ENCODE measurements at regions not wholly inside any gene's neighbourhood (a gene's known extent, or its start where the extent isn't known, plus 50 kb on each side); places are given as distances from the start of the nearest gene placed in this dataset.

DNA sequence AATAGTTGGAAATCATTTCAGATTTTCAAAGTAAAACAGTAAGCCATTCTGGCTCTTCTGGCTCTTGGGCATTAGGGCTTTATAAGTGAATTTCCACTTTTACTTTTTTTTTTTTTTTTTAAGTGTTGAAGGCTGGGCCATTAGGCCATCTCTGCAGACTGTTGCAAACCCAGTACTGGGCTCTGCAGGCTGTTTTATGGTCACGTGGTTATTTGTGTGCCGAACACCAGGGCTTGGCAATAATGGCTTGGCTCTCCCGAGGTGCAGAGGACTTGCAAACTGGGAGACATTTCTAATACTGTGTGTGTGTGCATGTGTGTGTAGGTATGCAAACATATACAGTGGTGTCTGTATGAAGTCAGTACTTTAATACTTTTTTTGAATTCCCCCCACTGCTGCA, 194.9 kb upstream of the CDH5 start:
- DNase-seq (ENCODE audit: low spot score) = no peak

- no peak for DNase-seq (ENCODE audit: low spot score)
Observed at GRCh38 chr16:66170989-66171388, 195.5 kb upstream of the CDH5 start.

DNA sequence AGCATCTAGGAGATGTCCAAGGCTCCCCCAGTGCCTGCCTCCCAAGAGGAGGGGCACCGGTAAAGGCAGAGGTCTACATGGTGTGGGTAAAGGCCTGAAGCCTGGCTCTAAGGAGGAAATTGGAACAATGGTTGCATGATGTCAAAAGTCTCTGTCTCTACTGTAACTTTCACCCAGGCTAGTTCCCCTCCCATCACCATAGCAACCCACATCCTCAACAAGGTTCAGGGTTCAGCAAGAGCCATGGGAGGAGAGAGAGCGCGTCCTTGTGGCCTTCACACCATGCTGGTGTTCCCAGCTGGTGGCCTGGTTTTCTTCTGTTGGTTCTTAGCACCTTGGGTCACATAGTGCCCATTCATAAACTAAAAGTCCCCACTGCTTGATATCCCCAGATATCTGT, 196.7 kb upstream of the CDH5 start:
- no peak for DNase-seq (ENCODE audit: low spot score)

DNA sequence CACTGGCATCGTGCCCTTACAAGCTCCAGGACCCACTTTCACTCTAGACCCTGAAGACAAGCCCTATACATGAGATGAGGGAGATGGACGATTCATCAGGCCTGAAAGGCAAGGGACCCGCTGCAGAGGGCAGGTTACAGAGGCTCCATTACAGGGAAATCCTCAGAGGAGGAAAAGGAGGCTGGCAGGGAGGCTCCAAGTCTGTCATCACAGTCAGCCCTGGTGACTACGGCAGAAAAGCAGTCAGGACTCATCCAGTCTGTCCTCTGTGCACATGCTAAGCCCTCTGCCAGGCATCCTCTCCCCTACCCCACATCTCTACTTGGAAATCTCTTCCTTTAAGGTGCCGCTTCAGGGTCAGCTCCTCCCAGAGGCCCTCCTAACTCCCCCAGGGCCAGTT, 197.7 kb upstream of the CDH5 start:
- DNase-seq (ENCODE audit: low spot score) = no peak

- no peak for DNase-seq (ENCODE audit: low spot score)
Observed at GRCh38 chr16:66167564-66168291, 198.8 kb upstream of the CDH5 start.

- DNase-seq (ENCODE audit: low spot score) = no peak
Observed at GRCh38 chr16:66166490-66166889, 200.0 kb upstream of the CDH5 start.

- DNase-seq (ENCODE audit: low spot score) = no peak
Observed at GRCh38 chr16:66165879-66166278, 200.6 kb upstream of the CDH5 start.

DNA sequence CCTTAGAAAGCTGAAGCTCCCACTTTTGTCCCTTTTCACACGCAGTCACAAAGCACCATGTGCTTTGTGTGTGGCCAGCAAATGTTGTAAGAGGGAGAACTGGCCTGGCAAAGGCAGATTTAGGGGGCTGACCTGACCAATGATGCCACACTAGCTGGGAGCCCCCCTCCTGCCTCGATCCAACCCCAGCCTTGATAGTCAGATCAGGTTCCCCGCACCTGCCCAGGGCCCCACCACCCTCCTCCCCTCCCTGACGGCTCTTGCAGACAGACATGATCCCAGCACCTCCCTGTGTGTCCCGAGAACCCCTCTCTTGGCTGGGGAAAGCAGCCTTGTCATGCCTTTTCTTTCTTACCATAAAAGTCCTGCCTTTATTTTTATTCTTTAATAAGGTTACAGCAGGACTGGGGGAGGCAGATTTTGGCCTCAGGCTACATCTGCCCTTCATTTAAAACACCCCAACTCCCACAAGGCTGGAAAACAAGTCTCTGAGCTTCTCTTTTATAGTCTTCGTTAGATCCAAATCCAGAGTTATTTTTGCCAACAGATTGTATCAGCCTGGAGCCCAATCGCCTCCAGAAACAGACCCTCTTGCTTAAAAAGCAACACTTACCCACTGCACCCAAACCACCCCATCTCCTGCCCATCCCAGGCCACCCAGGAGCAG, 201.8 kb upstream of the CDH5 start:
- no peak for DNase-seq (ENCODE audit: low spot score)

DNA sequence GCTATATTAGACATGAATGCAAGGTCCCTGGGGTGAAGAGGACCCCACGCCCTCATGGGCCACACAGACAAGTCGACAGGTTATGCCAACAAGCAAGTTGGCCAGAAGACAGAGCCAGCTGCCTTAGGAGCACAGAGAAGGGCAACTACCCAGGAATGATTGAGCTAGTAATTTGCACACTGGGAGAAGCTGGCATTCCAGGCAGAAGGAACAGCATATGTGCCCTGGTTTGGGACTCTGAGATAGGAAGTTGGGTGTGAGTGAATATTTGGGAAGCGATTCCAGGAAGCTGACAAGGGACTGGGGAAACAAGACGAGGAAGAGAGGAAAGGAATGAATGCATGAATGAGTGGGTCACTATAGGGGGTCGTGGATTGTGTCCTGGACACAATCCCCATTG, 203.7 kb upstream of the CDH5 start:
- no peak for DNase-seq (ENCODE audit: low spot score)

DNA sequence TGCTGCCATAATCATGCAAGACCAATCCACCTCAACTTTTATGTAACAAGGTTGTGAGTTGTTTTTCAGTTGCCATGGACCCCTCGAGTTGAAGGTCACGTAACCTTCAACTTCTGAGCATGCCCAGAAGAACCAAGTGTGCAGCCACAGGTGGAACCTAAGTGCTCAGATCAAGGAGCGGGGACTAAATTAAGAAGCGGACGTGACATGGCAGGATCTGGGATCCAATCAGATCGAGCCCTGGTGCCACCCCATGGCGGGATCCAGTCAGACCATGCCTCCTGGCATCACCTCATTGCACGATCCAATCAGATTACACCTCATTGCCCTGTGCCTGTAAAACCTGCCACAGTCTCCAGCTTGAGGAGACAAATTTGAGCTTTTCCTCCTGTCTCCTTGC, 204.5 kb upstream of the CDH5 start:
- DNase-seq (ENCODE audit: low spot score) = no peak

DNA sequence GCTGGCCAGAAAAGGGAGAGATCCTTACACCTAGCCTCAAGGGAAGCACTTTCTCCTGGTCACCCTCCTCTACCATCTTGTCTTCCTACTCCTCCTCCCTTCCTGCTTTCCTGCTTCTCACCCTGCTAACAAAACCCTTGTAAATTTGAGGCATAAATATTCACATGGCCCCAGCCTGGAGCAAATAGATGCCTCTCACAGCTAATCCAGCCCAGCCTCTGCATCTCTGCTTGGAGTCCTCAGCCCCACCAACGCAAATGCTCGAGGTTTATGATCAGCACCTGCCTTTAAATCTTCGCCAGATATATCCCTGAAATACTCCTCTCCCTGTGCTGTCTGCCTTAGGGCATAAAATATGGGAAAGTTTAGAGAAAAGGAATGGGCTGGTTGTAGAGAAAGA, 205.2 kb upstream of the CDH5 start:
- no peak for DNase-seq (ENCODE audit: low spot score)

GRCh38 chr16:66159987-66160386, 206.5 kb upstream of the CDH5 start:
- DNase-seq (ENCODE audit: low spot score) = no peak

DNA sequence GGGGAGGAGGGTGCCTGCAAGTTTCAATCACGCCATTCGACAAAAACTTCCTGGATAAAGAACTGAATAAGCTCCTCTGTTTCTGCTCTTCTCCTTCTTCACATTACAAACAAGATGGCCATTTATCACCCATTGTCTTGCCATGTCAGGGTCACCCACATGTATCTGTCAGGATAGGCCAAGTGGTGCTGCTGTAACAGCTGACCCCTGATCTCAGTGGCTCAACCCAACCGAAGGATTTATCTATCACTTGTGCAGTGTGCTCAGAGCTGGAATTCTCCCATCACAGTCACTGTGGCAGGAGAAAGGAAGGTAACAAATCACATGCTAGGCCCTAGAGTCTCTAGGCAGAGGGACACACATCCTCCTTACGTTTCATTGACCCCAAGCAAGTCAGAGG, 210.0 kb upstream of the CDH5 start:
- no peak for DNase-seq (ENCODE audit: low spot score)

DNA sequence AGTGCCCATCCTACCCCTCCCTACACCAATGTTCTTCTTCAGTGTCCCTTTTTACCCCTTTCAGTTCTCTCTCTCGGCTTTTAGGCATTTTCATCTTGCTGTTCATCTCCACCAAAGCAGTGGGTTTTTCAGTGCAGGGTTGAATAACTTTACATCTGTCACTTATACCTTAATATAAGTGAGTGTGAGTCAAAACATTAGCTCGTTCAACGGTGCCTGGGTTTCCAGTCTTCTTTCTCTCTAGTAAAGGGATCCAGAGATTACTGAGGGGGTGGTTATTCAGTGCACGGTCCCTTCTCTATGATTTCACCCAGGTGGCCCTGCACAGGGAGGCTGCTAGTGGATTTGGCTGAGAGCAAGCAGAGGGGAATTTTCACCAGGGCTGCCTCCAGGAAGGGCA, 210.6 kb upstream of the CDH5 start:
- no peak for DNase-seq (ENCODE audit: low spot score)

DNA sequence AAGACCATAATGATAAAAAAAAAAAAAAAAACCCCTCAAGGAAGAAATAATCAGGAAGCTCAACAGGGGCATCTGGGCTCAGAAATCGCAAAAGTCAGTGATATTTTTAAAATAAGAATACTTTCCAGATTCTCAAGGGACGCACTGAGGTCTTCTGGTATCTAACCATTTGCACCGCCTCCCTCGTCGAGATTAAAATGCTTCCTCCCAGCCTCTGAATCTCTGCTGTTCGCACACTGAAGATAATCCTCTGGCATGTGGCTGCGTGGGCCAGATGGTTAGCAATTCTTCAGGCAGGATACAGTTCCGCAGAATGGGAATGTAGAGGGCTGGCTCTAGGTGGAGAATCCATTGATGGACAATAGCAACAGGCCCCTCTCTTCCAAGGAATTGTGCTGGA, 211.7 kb upstream of the CDH5 start:
- DNase-seq (ENCODE audit: low spot score) = no peak

- DNase-seq (ENCODE audit: low spot score) = no peak
Observed at GRCh38 chr16:66152823-66153393, 213.6 kb upstream of the CDH5 start.

DNA sequence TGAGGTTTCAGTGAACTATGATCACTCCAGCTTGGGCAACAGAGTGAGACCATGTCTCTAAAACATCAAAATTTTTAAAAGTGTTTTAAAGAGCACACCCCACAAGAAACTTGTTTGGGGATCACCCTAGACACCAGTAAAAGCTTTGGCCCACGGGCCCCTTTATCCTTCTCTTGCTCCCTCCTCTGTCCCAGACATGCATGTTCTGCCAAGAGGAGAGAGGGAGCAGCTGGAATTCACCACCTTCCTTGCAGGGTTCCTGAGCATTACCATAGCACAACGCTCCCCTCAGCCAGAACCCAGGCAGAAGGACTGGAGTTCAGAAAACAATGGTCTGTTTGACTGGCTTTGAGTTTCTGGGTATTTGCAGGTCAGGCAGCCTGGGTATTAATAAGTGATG, 214.3 kb upstream of the CDH5 start:
- no peak for DNase-seq (ENCODE audit: low spot score)

GRCh38 chr16:66150698-66151482, 215.6 kb upstream of the CDH5 start:
- DNase-seq (ENCODE audit: low spot score) = no peak

DNA sequence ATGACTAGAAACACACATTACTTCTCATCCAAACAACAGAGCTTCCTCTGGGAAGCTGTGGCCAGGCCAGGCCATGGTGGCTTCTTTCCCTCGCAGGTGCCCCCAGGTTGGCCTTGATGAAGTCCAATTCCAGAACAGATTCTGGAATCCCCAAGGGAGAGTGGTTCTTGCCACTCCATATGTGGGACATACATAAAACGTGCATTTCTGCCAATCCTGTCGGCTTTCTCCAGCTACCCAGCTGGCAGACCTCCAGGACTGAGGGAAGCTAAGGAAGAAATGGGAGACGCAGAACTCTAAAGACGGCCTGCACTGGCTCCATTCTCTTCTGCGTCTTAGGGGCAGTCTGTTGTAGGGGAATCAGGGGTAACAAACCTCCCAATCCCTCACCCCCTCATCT, 219.2 kb upstream of the CDH5 start:
- DNase-seq (ENCODE audit: low spot score) = no peak

GRCh38 chr16:66146798-66147197, 219.7 kb upstream of the CDH5 start:
- no peak for DNase-seq (ENCODE audit: low spot score)

DNA sequence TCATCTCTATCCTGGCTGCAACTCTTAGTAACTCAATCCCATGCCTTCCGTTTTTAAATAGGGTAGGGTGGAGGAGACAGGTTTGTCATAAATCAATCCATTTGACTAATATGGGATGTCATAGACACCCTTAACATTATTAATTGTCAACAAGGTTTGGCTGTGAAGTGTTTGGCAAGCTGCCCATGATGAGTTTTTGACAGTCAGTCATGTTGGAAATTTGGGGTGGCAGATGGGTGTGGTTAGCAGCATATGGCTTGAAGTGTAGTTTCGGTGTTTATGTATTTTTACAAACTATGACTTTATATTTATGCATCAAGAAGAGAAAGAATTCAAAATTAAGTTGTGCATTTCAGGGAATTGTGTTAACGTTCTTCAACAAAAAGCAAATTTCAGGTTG, 221.8 kb upstream of the CDH5 start:
- DNase-seq (ENCODE audit: low spot score) = no peak

- DNase-seq (ENCODE audit: low spot score) = no peak
Observed at GRCh38 chr16:66143415-66143814, 223.1 kb upstream of the CDH5 start.

DNA sequence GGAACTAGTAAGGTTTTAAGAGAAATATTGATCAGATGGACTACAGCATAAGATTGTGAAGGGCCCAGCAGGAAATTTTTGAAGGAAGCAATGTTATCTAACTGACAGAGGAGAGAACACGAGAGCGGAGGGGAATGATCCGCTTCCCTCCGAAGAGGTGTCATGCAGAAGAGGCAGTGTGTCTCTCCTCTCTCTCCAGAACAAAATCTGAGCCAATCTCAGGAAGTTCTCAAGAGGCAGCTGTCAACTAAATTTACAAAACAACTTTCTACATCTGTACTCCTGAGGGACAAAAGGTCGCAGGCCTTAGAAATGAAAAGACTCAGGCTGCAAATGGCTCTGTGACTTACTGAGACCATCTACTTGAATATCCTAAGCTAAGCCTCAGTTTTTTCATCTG, 224.6 kb upstream of the CDH5 start:
- DNase-seq (ENCODE audit: low spot score) = no peak
